Upper lobe of left lung (tissue), 6 donors: ENCODE measurements at regions not wholly inside any gene's neighbourhood (a gene's known extent, or its start where the extent isn't known, plus 50 kb on each side); places are given as distances from the start of the nearest gene placed in this dataset.
"Not testable (repeated sequence)": the region's sequence is repeated elsewhere in the genome, so short reads cannot be mapped to it uniquely, and the experiment has no call there.

Experiments used
- ATAC-seq, 2 donors: fragments of 200-7000 bp; cut with Tn5 transposase; one replicate each; pipeline ENCODE4 v1.9.1; 2022; ENCODE audit warnings: mild to moderate bottlenecking in 2 of 2, moderate library complexity in 2 of 2; ENCODE audit not compliant: low FRiP score in 2 of 2
- DNase-seq, 2 donors: peaks; one replicate each; pipeline ENCODE4 v3.0.0-alpha.2; 2019 to 2020
- H3K27ac ChIP-seq, 4 donors: fragments of 200-600 bp; sonication (generic); one replicate each; pipeline ENCODE4 v1.5.1; 2016 to 2019
- H3K27me3 ChIP-seq, 4 donors: fragments of 200-600 bp; sonication (generic); one replicate each; pipeline ENCODE4 v1.5.1; 2017 to 2019
- H3K36me3 ChIP-seq, 4 donors: fragments of 200-600 bp; sonication (generic); one replicate each; pipeline ENCODE4 v1.5.1; 2016 to 2019
- H3K4me1 ChIP-seq, 4 donors: fragments of 200-600 bp; sonication (generic); one replicate each; pipeline ENCODE4 v1.5.1; 2018 to 2019
- H3K4me3 ChIP-seq, 4 donors: fragments of 200-600 bp; sonication (generic); one replicate each; pipeline ENCODE4 v1.5.1; 2017 to 2019; ENCODE audit warnings: mild to moderate bottlenecking in 2 of 4, moderate library complexity in 1 of 4
- H3K9me3 ChIP-seq, 4 donors: fragments of 200-600 bp; sonication (generic); one replicate each; pipeline ENCODE4 v1.5.1; 2018 to 2019
- CTCF ChIP-seq, 6 experiments: fragments of 450-650 bp in 4 of 6; fragments of 200-600 bp in 2 of 6; sonication (generic) in 2 of 6; IDR thresholded peaks; one replicate each; pipeline ENCODE4 v1.5.1; 2016 to 2019; ENCODE audit warnings: antibody characterized with exemption in 6 of 6
- EP300 ChIP-seq, 4 donors: sonication (generic); formaldehyde crosslinking; IDR thresholded peaks; one replicate each; pipeline ENCODE4 v1.5.1; 2017; ENCODE audit warnings: antibody characterized with exemption in 4 of 4, control low read depth in 2 of 4
- POLR2A ChIP-seq, 4 donors: fragments of 450-650 bp; IDR thresholded peaks; one replicate each; pipeline ENCODE4 v1.5.1; 2016 to 2017; ENCODE audit warnings: antibody characterized with exemption in 4 of 4, mild to moderate bottlenecking in 2 of 4
- POLR2AphosphoS5 ChIP-seq, 2 donors: sonication (generic); formaldehyde crosslinking; IDR thresholded peaks; one replicate each; pipeline ENCODE4 v1.5.1; 2017; ENCODE audit warnings: antibody characterized with exemption in 2 of 2
- WGBS, 2 donors: methylation state at CpG; one replicate each; pipeline ENCODE4 v1.1.5; 2017 to 2018; 5-methylcytosine and 5-hydroxymethylcytosine counted together
- donor health status: DM: no; HTN: no; CAD: no; lungs with moderate emphysema.
- donor health status: DM: no; HTN: yes; CAD: no; lungs with severe emphysema.

GRCh38 chr20:52035498-52035897 lies 156.1 kb downstream of the ZFP64 start:
- ATAC-seq (no peak), DNase-seq (no peak)
- 68% methylated on average over 6 of the region's 6 CpGs for WGBS, 2 donors
- H3K27me3 ChIP-seq: no peaks in the 10 kb centered on the region
- no peaks in the 10 kb centered on the region for H3K9me3 ChIP-seq
- H3K27ac ChIP-seq: no peak overlapping the region
- TF ChIP-seq CTCF (IDR thresholded peaks at IDR 0.05) (no peak), POLR2A (IDR thresholded peaks at IDR 0.05) (no peak), POLR2AphosphoS5 (IDR thresholded peaks at IDR 0.05) (no peak), EP300 (IDR thresholded peaks at IDR 0.05) (no peak)
- H3K4me1 ChIP-seq: peaks cover 0 to 5% (median 2%) of the 10 kb centered on the region in 4 donors
- H3K36me3 ChIP-seq: no peaks in the 10 kb centered on the region
- no peak overlapping the region for H3K4me3 ChIP-seq

GRCh38 chr20:52034581-52034980 lies 157.0 kb downstream of the ZFP64 start:
- TF ChIP-seq CTCF (IDR thresholded peaks at IDR 0.05): no peak
- no peak for TF ChIP-seq POLR2AphosphoS5 (IDR thresholded peaks at IDR 0.05)
- TF ChIP-seq POLR2A (IDR thresholded peaks at IDR 0.05): no peak
- TF ChIP-seq EP300 (IDR thresholded peaks at IDR 0.05): no peak
- Histone ChIP-seq H3K27ac (no peak overlapping the region), H3K27me3 (no peaks in the 10 kb centered on the region), H3K9me3 (no peaks in the 10 kb centered on the region), H3K36me3 (no peaks in the 10 kb centered on the region), H3K4me3 (no peak overlapping the region), H3K4me1 (peaks cover 0 to 5% (median 2%) of the 10 kb centered on the region in 4 donors)
- 88 to 94% methylated on average over 9 of the region's 9 CpGs for WGBS, 2 donors
- ATAC-seq (no peak), DNase-seq (no peak)

GRCh38 chr20:52033313-52033712 lies 158.3 kb downstream of the ZFP64 start:
- H3K27ac ChIP-seq: no peak overlapping the region
- TF ChIP-seq EP300 (IDR thresholded peaks at IDR 0.05): no peak
- TF ChIP-seq CTCF (IDR thresholded peaks at IDR 0.05): no peak
- no peak for TF ChIP-seq POLR2AphosphoS5 (IDR thresholded peaks at IDR 0.05)
- TF ChIP-seq POLR2A (IDR thresholded peaks at IDR 0.05): no peak
- no peaks in the 10 kb centered on the region for H3K9me3 ChIP-seq
- WGBS, 2 donors: 94 to 98% methylated on average over 5 of the region's 5 CpGs
- H3K4me1 ChIP-seq: peaks cover 0 to 5% (median 2%) of the 10 kb centered on the region in 4 donors
- DNase-seq (no peak), ATAC-seq (no peak)
- no peaks in the 10 kb centered on the region for H3K27me3 ChIP-seq
- no peak overlapping the region for H3K4me3 ChIP-seq
- no peaks in the 10 kb centered on the region for H3K36me3 ChIP-seq

GRCh38 chr20:52032304-52032683 lies 159.3 kb downstream of the ZFP64 start:
- not testable (repeated sequence) for H3K9me3 ChIP-seq, H3K4me1 ChIP-seq, DNase-seq, ATAC-seq, H3K4me3 ChIP-seq, H3K36me3 ChIP-seq, H3K27me3 ChIP-seq, H3K27ac ChIP-seq
- WGBS, 2 donors: 87 to 97% methylated on average over 7 of the region's 7 CpGs

GRCh38 chr20:52031563-52032303 lies 159.8 kb downstream of the ZFP64 start:
- no peak for TF ChIP-seq POLR2A (IDR thresholded peaks at IDR 0.05)
- TF ChIP-seq EP300 (IDR thresholded peaks at IDR 0.05): no peak
- no peaks in the 10 kb centered on the region for H3K27me3 ChIP-seq
- no peaks in the 10 kb centered on the region for H3K36me3 ChIP-seq
- no peak for ATAC-seq
- no peak for DNase-seq
- WGBS, 2 donors: 30 to 33% methylated on average over 14 of the region's 14 CpGs
- no peak overlapping the region for H3K27ac ChIP-seq
- no peak overlapping the region for H3K4me3 ChIP-seq
- H3K9me3 ChIP-seq: no peaks in the 10 kb centered on the region
- peaks cover 0 to 5% (median 2%) of the 10 kb centered on the region in 4 donors for H3K4me1 ChIP-seq

GRCh38 chr20:52031206-52031562 lies 160.4 kb downstream of the ZFP64 start:
- no peak for TF ChIP-seq POLR2AphosphoS5 (IDR thresholded peaks at IDR 0.05)
- TF ChIP-seq CTCF (IDR thresholded peaks at IDR 0.05): no peak
- no peak for TF ChIP-seq EP300 (IDR thresholded peaks at IDR 0.05)
- no peak for TF ChIP-seq POLR2A (IDR thresholded peaks at IDR 0.05)
- Histone ChIP-seq H3K27ac (no peak overlapping the region), H3K4me3 (no peak overlapping the region), H3K9me3 (no peaks in the 10 kb centered on the region), H3K36me3 (no peaks in the 10 kb centered on the region), H3K4me1 (peaks cover 0 to 5% (median 2%) of the 10 kb centered on the region in 4 donors), H3K27me3 (no peaks in the 10 kb centered on the region)
- 72 to 78% methylated on average over 2 of the region's 2 CpGs for WGBS, 2 donors
- no peak for DNase-seq
- no peak for ATAC-seq

GRCh38 chr20:52029129-52029528 lies 162.4 kb downstream of the ZFP64 start:
- H3K36me3 ChIP-seq, H3K27ac ChIP-seq, H3K27me3 ChIP-seq, ATAC-seq, DNase-seq, H3K4me1 ChIP-seq, H3K4me3 ChIP-seq, H3K9me3 ChIP-seq: not testable (repeated sequence)
- 96 to 98% methylated on average over 2 of the region's 2 CpGs for WGBS, 2 donors
